ENCODE measurements at regions not wholly inside any gene's neighbourhood (a gene's known extent, or its start where the extent isn't known, plus 50 kb on each side); places are given as distances from the start of the nearest gene placed in this dataset.
A peak's percentile ranks its signal among the peaks of the same experiment; 100 is the strongest.

DNA sequence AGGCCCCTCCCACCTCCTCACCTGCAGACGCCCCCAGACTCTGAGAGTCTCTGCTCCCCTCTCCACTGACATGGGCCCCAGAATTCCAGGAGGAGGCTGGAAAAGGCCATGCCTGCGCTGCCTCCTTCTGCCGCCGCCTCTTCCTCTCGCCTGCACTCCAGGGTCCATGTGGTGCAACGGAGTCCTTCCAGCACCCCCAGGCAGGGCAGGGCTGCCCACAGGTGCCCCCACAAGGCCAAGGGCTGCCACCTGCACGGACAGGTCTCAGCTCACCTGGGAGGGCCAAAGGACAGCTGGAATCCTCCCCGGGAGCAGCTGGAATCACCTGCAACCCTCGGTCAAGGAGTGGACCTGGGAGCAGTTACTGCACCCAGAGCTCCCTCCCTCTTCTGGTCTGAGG is 194.9 kb downstream of the RBFOX3 start:
- DNase-seq = no peak

DNA sequence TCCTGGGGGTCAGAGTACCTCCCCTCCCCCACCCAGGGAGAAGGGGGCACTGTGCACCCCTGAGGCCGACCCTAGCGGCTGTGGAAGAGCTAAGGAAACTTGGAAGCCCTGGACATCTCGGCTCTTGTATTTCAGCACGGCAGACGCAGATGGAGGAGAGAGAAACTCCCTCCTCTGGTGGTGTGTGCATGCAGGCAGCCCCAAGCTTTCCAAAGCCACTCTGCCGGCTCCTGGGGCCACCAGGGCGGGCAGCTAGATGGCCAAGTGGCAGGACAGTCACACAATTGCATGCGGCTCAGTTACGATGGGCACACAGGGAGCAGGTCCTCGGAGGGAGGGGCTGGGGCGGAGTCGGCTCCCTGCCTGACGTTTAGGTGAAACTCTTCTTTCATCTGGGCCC is 195.5 kb downstream of the RBFOX3 start:
- no peak for DNase-seq

DNA sequence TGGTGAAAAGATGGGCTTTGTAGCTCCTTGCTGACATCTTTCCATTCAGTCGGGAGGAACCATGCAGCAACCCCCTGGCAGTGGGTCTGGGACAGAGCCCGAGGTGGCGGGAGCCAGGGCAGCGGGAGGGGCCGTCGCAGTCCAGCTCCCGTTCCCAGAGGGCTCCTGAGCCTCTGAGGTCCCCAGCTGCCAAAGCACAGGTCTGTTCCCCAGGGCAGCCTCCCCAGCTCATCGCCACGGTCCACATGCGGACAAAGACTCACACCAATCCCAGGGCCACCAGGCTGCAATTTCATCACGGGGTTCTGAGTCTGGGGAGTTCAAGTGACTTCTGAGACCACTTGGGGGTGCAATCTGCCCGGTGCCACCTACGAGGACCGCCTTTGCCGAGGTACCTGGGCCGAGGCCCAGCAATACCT is 196.0 kb downstream of the RBFOX3 start:
- no peak for DNase-seq

DNA sequence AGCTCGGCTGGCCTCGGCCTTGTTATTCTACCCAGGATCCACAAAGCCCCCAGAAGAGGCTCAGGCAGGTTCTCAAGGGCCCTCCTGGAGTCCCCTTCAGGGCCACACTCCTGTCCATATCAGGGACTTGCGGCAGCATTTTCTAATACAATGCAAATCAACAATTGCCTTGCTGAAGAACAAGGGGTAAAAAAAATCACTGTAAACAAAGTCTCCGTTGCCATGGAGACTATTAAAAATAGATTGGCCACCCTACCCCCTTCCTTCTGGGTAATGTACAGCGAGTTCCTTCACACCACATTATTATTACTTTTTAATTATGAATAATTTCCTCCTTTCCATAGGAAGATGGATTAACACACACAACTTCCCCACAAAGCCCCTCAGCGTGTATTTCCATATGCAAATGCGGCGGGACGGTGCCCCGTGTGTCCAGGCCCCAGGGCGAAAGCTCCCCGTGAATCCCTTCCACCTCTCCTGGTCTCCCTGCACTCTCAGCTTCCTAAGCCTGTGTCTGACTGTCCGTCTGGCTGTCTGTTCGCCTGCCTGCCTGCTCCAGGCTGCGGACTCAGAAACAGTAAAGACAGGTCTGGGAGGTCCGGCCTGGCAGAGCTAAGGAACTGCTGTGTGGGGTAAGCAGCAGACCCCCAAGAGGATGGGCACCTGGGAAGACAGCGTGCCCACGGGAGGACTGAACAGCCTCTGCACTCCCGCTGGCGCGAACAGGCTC is 196.6 kb downstream of the RBFOX3 start:
- DNase-seq = no peak

DNA sequence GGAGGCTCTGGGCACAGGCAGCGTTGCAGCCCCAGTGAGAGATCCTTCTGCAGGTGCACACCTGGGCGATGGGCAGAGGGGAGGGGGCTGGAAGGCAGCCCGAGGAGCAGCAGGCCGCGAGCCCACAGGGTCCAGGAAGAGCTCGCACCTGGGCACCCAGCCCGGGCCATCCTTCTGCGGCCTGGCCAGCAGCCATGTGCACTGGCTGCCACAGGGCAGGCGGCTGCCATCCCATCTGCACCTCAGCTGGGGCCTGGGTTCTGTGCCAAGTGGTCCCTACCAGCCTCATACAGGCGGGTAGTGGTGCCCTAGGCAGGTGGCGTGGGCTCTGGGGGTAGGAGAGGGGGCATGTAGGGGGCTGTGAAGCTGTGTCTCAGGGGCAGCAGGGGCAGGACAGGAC is 197.2 kb downstream of the RBFOX3 start:
- no peak for DNase-seq

DNA sequence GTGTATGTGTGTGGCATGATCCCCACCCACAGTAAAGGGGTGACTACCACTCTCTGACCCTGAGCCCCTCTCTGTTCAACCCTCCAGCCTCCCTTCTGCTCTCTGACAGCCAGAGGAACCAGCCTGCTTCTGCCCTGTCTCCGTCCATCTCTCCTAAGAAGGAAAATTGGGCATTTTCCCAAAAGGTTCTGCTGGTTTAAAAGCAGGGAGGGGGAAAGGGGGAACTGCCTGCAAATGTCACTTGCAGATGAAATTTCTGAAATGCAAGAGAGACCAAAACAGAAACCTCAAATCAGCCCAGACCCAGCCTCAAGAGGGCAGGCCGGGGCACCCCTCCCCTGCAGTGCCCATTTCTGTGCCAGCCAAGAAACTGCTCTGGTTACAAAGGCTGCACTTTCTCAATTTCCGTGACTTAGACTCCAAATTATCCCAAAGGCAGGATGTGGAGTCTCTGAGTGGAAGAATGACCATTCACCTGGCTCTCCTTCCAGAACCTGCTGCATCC is 197.9 kb downstream of the RBFOX3 start:
- no peak for DNase-seq

DNA sequence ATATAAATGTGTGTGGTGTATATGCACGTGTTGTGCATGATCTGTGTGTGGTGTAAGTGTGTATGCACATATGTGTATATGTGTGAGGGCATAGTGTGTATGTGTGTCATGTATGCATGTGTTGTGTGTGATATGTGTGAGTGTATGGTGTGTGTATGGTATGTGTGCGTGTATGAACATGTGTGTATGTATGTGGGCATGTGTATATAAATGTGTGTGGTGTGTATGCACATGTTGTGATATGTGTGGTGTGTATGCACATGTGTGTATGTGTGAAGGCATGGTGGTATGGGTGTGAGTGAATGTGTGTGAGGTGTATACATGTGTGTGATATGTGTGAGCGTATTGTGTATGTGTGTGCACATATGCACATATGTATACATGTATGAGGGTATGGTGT is 198.7 kb downstream of the RBFOX3 start:
- DNase-seq = no peak

DNA sequence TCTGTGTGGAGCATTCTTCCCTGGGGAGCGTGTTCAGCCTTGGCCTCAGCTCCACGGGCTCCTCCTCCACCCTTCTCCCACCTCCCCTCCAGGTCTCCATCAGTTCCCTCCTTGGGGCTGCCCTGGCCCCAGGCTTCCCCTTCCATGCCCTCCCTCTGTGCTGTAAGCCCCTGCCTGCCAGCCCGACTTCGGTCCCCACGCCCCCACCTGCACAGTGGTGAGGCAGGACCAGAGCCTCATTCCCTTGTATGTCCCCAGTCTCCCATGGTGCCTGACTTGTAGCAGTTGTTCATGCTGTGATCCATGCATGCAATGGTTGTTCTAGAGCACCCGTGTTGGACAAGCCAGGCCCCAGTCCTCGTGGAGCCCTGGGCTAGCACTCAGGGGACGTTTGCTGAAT is 199.4 kb downstream of the RBFOX3 start:
- DNase-seq = no peak

DNA sequence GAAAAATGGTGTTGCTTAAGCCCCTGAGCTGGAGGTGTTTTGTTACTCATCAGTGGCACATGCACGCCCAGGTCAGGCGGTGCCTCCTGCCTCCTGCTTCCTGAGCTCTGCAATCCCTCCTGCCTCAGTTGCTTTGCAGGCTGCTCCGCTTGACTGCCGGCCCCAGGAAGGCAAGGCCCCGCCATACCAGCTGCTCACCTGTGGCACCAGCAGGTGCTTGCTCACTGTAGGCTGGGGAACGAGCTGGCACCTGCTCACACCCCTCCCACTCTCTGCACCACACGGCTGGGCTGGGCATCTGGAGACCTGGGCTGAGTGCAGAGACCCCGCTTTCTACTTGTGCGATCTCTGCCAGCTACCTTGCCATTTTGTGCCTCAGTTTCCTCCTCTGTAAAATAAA is 200.2 kb downstream of the RBFOX3 start:
- no peak for DNase-seq

DNA sequence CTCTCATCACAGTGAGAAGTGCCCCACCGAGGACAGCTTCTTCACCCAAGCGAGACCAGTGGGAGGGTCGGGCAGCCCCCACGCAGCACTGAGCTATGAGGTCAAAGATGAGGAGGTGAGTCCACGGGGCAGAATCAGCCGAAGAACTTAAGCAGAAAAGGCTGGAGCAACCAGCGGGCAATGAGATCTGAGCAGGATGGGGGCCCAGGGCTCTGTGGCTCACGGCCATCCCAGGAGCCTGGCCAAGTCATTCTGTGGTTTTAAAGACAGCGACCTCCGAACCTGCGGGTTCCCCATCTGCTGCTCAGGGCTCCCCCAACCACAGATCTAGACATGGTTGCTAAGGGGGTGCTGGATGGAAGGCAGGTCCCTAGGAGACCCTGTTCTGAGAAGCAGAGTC is 202.6 kb downstream of the RBFOX3 start:
- DNase-seq = no peak

DNA sequence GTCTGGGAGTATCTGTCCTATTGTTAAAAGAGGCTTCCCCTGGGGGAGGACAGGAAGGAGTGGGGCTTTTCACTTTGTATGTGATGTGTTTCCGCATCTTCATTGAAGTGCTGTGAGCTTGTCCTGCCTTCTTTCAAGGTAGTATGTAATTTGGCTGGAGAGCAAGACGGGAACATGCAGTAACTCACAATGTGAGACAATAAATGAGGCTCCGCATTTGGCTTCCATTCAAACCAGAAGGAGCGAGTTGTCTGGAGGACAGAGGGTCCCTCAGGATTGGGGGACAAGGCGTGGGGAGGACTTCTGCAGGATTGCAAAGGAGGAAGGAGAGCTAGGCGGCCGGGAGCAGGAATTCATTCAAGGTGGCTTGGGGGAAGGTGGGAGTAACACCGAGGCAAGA is 203.5 kb downstream of the RBFOX3 start:
- no peak for DNase-seq

DNA sequence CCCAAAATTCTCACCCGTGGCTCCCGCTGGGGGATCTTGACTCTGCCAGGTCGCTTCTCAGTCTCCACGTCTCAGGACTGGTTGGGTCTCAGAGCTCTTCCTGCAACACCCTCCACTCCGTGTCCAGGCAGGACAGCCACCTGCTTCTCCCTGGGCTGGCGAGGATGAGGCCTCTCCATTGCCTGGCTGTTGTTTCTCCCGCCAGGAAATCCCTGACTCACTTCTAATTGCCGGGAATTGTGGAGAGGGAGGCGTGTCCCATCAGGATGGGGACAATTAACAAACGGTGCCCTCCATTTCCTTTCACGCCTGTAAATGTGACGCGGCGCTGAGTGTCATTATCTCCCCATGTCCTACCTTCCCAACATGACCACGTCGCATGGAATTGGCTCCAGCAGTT is 204.5 kb downstream of the RBFOX3 start:
- no peak for DNase-seq

DNA sequence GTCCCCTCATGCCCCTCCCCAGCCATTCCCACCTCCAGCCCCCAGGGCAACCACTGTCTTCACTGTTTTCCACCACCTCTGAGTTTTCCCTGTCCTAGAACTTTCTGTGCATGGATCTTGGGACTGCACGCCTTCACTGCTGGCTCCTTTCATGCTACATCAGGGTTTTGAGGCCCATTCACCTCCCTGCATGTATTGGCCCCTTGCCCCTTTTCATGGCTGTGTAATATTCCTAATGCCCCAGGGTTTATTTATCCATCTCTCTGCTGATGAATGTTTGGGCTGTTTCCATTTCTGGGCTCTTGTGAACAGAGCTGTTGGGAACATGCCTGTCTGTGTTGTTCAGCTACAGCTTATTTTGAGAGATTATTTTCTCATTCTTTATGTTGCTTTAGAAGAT is 205.0 kb downstream of the RBFOX3 start:
- no peak for DNase-seq

DNA sequence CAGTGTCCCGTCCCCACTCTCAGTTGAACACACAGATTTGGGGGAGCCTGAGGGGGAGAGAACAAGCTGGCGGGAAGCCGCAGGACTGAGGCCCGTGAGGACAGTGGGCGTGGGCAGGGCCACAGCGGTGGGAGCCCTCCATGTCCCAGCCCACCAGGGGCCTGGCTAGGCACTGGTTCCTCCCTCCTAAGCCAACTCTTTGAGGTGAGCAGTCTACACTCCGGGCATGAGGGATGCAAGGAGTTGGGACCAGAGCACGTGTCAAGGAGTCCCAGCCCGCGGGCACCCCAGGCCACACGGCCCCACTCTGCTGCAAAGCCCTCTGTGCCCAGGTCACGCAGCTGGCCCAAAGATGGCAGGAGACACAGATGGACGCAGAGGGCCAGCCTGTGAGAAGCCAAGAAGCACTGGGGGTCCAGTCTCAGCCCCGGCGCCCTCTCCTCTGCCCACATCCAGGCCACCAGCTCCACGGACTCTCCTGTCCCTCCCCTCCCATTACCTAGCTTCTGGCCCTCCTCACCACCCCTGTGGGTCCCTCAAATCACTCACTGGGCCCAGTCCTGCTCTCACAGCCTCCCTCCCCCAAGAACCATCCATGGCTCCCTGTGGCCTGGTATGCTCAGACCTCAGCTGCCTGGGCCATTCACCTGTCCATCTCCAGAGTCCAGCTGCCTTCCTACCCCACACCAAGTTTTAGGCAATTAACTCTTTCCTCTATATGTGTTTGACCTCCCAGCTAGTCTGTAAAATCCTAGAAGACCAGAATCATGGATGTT is 206.5 kb downstream of the RBFOX3 start:
- no peak for DNase-seq

DNA sequence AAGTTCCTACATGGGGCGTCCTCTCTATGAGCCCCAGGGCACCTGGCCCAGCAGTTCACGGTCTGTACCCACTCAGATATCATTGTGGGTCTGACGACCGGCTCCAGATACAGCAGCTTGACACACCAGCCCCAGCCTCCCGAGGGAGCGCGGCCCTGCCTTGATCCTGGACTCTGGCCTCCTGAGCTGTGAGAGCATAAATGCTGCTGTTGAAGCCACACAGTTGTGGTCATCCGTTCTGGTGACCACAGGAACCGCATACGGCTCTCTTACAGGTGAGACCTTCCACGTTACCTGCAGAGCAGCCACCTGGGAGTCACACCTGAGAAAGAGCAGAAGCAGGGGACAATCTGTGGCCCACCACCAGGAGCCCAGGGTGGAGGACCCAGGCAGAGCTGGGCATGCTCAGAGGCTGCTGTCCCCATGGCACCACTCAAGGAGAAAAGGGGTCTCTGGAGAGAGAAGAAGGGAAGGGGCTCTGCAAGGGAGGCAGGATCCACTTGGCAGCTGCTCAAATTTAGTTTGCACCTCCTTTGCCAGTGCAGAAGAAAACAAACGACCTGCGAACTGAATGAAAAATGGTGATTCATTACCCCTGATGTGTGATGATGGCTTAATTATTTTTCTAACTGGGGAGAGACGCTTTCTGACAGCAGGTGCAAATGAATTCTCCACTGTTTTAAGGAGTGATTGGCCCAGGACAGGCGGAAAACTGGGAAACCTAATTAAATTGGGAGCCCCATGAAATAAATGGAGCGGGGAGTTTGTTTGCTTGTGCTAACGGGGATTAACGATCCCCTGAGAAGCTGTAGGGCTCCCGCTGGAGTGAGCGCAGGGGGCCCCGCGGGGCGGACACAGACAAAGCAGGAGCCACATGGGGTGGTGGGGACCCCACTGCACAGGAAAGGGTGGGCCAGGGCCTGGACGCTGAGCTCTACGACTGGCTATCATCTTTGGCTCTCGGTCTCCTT is 208.9 kb downstream of the RBFOX3 start:
- DNase-seq = no peak

DNA sequence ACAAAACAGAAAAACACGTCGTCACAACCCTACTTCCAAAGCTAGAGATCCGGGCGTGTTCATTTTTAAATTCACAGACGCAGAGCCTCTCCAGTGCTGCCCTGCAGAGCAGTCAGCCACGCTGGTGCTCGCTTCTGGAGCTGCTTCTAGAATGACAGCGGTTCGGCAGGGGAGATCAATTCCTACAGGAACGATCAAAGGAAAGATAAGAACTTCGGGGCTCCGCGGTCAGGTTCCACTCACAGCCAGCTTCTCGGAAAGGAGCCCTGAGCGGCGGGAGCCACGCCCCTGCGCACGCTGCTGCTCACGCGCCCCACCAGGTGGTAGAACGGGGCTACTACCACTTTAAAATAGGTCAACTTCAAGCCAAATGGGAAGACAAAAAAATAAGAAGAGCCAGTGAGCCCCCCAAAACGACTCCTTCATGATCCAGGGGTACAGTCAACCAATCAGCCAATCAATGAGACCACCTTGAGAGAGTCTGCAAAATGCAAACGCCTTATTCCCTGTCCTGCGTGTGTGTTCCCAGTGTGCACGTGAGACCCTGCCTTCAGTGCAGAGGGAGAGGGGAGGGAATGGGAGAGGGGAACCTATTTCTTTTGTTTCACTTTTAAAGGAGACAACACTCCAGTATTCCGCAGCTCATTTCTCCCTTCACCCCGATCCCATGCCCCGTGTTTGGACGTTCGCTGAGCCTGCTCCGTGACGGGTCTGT is 209.7 kb downstream of the RBFOX3 start:
- DNase-seq = peak; percentile 66 to 73

DNA sequence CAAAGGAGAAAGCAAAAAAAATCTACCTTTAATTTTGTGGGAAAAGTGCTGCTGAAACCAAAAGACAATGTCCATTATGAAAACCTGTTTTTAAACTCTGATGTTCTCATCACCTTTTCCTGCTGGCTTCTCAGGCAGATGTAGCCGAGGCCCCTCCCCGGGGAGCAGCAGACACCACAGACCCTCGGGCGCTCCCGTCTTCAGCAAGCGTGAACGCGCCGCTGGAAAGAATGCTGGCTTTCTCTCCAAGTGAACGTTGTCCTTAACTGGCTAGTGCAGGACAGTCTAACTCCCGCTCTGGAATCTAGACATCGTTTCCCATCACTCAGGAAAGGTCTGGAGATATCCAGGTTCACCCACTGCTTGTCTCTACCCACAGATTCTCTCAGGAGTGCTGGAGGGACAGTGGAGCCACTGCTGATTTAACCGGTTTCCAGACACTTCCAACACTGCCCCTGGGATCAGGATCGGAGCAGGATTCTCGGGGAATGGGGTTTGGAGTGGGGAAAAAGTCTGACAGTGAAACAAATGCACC is 211.2 kb downstream of the RBFOX3 start:
- DNase-seq = no peak

DNA sequence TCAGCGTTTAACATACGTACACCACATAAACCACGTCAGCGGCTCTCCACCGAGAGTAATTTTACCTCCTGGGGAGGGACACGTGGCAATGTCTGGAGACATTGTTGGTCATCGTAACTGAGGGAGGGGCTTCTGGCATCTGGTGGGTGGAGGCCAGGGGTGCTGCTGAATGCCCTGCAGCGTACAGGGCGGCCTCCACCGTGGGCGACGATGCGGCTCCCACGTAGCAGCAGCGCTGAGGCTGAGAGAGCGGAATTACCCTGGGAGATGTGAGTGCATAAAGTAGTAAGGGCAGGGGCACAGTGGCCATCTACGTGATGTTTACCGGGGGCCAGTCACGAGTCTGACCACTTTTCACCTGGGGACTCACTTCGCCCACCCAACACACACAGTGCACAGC is 212.4 kb downstream of the RBFOX3 start:
- DNase-seq = no peak

DNA sequence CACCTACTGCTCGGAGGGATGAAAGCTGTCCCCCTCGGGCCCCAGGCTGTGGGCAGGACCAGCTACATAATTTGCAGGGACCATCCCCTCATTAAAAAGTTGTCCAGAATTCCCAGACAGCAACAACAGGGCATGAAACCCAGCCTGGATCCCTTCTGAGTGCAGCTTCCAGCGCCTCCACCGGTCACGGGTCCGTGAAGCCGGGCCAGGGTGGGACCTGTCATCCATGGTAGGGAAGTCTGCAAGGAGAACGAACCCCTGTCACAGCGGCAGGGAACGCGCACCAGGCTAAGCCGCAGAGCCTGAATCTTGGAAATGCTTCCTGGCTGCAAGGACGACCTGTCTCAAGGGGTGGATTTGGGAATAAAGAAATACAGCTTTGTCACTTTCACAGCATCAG is 214.2 kb downstream of the RBFOX3 start:
- no peak for DNase-seq

DNA sequence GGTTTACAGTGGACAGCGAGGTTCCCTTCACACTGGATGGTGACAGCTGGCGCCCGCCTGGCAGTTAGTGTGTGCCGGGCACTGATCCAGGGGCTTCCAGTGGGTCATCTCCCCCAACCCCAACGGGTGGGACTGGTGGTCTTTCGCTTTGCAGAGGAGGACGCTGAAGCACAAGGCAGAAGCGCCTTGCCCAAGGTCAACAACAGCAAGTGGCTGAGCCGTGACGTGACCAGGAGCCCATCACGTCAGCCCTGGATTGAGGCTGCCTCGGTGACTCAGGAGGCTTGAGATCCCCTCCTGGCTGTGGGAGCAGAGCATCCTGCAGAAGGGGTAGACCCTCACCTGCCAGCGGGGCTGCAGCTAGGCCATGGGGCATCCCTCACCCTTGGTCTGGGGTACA is 215.3 kb downstream of the RBFOX3 start:
- no peak for DNase-seq

DNA sequence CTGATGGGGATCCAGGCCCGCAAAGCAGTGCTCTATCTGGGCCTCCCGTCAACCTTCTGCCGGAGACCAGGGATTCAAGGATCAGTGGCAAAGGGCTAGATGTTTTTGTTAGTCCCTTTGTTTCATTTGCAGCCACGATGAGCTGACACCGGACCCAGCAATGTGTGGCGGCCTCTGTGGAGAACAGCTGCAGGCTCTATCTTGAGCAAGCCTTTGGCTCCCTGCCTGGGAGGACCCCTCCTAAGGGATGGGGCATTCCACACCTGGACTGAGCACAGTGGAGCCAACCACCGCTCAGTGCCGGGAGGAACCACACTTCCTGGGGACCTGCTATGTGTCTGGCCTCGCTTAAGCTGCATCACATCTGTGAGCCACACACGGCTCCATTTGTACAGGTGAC is 215.8 kb downstream of the RBFOX3 start:
- DNase-seq = no peak
